CD14-positive monocyte (primary cell): ENCODE measurements at regions not wholly inside any gene's neighbourhood (a gene's known extent, or its start where the extent isn't known, plus 50 kb on each side); places are given as distances from the start of the nearest gene placed in this dataset.

ENCODE experiments used
- DNase-seq, 3 donors: peaks; one replicate each; pipeline ENCODE4 v3.0.0-alpha.2; 2011 to 2022
- H2AFZ ChIP-seq: 2 replicates; pipeline ENCODE4 v1.6.0; 2012; ENCODE audit warnings: mild to moderate bottlenecking, low read depth, low read length, inconsistent platforms; ENCODE audit not compliant: insufficient read depth, poor library complexity, severe bottlenecking
- H3K27ac ChIP-seq, 2 donors: 1 replicate in 1 of 2; 2 replicates in 1 of 2; pipeline ENCODE4 v1.5.1; 2012 to 2013; ENCODE audit warnings: low read length in 2 of 2, control low read depth in 1 of 2, inconsistent platforms in 1 of 2, low read depth in 1 of 2, mild to moderate bottlenecking in 1 of 2
- H3K27me3 ChIP-seq, 2 donors: one replicate each; pipeline versions ENCODE4 v1.6.0 to v1.6.1; 2011 to 2013; ENCODE audit warnings: low read length in 2 of 2; ENCODE audit not compliant: control insufficient read depth in 2 of 2, insufficient read depth in 2 of 2
- H3K36me3 ChIP-seq, 2 donors: replicated peaks in 1 of 2; 1 replicate in 1 of 2; 2 replicates in 1 of 2; pipeline versions ENCODE4 v1.5.1 to v1.6.1; 2012 to 2013; ENCODE audit warnings: low read length in 2 of 2, control low read depth in 1 of 2, inconsistent platforms in 1 of 2, mild to moderate bottlenecking in 1 of 2; ENCODE audit not compliant: insufficient read depth in 2 of 2, control insufficient read depth in 1 of 2
- H3K4me1 ChIP-seq, 2 donors: 1 replicate in 1 of 2; 2 replicates in 1 of 2; pipeline versions ENCODE4 v1.5.1 to v1.6.1; 2012 to 2013; ENCODE audit warnings: low read length in 2 of 2, control low read depth in 1 of 2, inconsistent platforms in 1 of 2, mild to moderate bottlenecking in 1 of 2, moderate library complexity in 1 of 2; ENCODE audit not compliant: insufficient read depth in 2 of 2, control insufficient read depth in 1 of 2
- H3K4me2 ChIP-seq: replicated peaks from 2 replicates; pipeline ENCODE3; 2012; ENCODE audit warnings: low read length, moderate library complexity, mild to moderate bottlenecking; ENCODE audit not compliant: poor library complexity, severe bottlenecking; ENCODE audit errors: extremely low read depth
- H3K4me3 ChIP-seq, 3 experiments: fragments of 200-600 bp in 1 of 3; sonication (generic) in 1 of 3; replicated peaks in 1 of 3; 1 replicate in 2 of 3; 2 replicates in 1 of 3; pipeline ENCODE4 v1.5.1; 2011 to 2013; ENCODE audit warnings: low read length in 3 of 3, mild to moderate bottlenecking in 3 of 3, control low read depth in 2 of 3, low read depth in 2 of 3, inconsistent platforms in 1 of 3, moderate library complexity in 1 of 3
- H3K79me2 ChIP-seq: 2 replicates; pipeline ENCODE4 v1.6.0; 2012; ENCODE audit warnings: mild to moderate bottlenecking, control low read depth, inconsistent platforms, low read length, moderate library complexity; ENCODE audit not compliant: insufficient read depth
- H3K9ac ChIP-seq: 2 replicates; pipeline ENCODE4 v1.6.0; 2017; ENCODE audit warnings: low read length, mild to moderate bottlenecking; ENCODE audit not compliant: insufficient read depth, poor library complexity, severe bottlenecking
- H3K9me3 ChIP-seq, 2 donors: replicated peaks in 1 of 2; 1 replicate in 1 of 2; 2 replicates in 1 of 2; pipeline versions ENCODE4 v1.5.1 to v1.6.1; 2012 to 2013; ENCODE audit warnings: low read length in 2 of 2, control low read depth in 1 of 2; ENCODE audit not compliant: control insufficient read depth in 1 of 2, insufficient read depth in 1 of 2
- H4K20me1 ChIP-seq: 2 replicates; pipeline ENCODE4 v1.6.0; 2012; ENCODE audit warnings: mild to moderate bottlenecking, low read length, control low read depth, moderate library complexity; ENCODE audit not compliant: insufficient read depth
- H3K27ac Mint-ChIP-seq, 7 donors: one replicate each; pipeline ENCODE4 v1.8.0; 2020; ENCODE audit warnings: mild to moderate bottlenecking in 7 of 7, mixed read lengths in 7 of 7, moderate library complexity in 6 of 7, inconsistent platforms in 2 of 7
- H3K27me3 Mint-ChIP-seq, 3 donors: one replicate each; pipeline ENCODE4 v1.8.0; 2021 to 2022; ENCODE audit warnings: low read depth in 3 of 3, mild to moderate bottlenecking in 3 of 3, mixed read lengths in 3 of 3, moderate library complexity in 3 of 3, inconsistent platforms in 1 of 3
- H3K36me3 Mint-ChIP-seq, 2 donors: one replicate each; pipeline ENCODE4 v1.8.0; 2020; ENCODE audit warnings: mixed read lengths in 2 of 2, inconsistent platforms in 1 of 2, mild to moderate bottlenecking in 1 of 2
- H3K4me1 Mint-ChIP-seq: one replicate; pipeline ENCODE4 v1.8.0; 2020; ENCODE audit warnings: mild to moderate bottlenecking, mixed read lengths
- H3K4me3 Mint-ChIP-seq, 2 donors: one replicate each; pipeline ENCODE4 v1.8.0; 2020; ENCODE audit warnings: mild to moderate bottlenecking in 2 of 2, mixed read lengths in 2 of 2, moderate library complexity in 1 of 2
- H3K9me3 Mint-ChIP-seq, 7 donors: one replicate each; pipeline ENCODE4 v1.8.0; 2020 to 2022; ENCODE audit warnings: mixed read lengths in 7 of 7, mild to moderate bottlenecking in 6 of 7, moderate library complexity in 6 of 7, inconsistent platforms in 2 of 7
- WGBS: methylation state at CpG from one replicate; pipeline ENCODE4 v1.1.5; 2013; ENCODE audit warnings: missing lambda C conversion rate; ENCODE audit not compliant: insufficient coverage; 5-methylcytosine and 5-hydroxymethylcytosine counted together
- intact Hi-C, 2 donors: fragments of 100-400 bp; cut with micrococcal nuclease; formaldehyde crosslinking; loops; one replicate each; pipeline versions ENCODE4 v1.15.0 to v1.15.1; 2023
- TF ChIP-seq, protein P1 (sequence below): fragments of 200-600 bp; IDR thresholded peaks from one replicate; pipeline ENCODE4 v1.8.0; 2022; ENCODE audit warnings: antibody characterized with exemption, mild to moderate bottlenecking

DNA sequence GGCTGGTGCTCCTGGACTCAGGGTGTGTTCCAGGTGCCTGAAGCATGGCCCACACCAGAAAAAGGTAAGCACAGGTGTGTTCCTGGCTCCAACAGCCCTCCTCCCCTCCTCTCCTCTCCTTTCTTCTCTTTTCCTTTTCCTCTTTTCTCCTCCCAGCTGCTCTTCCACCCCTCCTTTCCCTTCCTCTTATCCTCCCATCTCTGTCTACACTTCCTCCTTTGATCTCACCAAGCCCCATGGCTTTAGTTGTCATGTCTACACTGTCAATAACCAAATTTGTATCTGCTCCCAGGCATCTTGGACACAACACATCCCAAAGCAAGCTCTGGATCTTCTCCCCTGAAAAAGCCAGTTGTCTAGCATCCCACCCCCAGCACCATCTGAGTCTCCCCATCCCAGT is 56.7 kb upstream of the LAPTM5 start:
- Mint-ChIP-seq H3K4me1 (no peaks in the 10 kb centered on the region), H3K9me3 (peaks cover 0 to 3% (median 0%) of the 10 kb centered on the region in 7 donors), H3K27ac (no peak overlapping the region), H3K27me3 (peaks cover 31 to 60% (median 32%) of the 10 kb centered on the region in 3 donors), H3K36me3 (no peaks in the 10 kb centered on the region), H3K4me3 (no peak overlapping the region)
- Histone ChIP-seq H3K27ac (no peak overlapping the region), H3K36me3 (no peaks in the 10 kb centered on the region), H2AFZ (no peak overlapping the region), H3K4me3 (no peak overlapping the region), H3K9me3 (peaks cover 0 to 4% of the 10 kb centered on the region in 2 donors), H3K79me2 (no peaks in the 10 kb centered on the region), H3K27me3 (peaks cover 36 to 86% of the 10 kb centered on the region in 2 donors), H4K20me1 (no peaks in the 10 kb centered on the region), H3K4me2 (no peak overlapping the region), H3K9ac (no peak overlapping the region), H3K4me1 (no peaks in the 10 kb centered on the region)
- DNase-seq: no peak
- intact Hi-C loops: no loop called here
- TF ChIP-seq, protein P1, sequence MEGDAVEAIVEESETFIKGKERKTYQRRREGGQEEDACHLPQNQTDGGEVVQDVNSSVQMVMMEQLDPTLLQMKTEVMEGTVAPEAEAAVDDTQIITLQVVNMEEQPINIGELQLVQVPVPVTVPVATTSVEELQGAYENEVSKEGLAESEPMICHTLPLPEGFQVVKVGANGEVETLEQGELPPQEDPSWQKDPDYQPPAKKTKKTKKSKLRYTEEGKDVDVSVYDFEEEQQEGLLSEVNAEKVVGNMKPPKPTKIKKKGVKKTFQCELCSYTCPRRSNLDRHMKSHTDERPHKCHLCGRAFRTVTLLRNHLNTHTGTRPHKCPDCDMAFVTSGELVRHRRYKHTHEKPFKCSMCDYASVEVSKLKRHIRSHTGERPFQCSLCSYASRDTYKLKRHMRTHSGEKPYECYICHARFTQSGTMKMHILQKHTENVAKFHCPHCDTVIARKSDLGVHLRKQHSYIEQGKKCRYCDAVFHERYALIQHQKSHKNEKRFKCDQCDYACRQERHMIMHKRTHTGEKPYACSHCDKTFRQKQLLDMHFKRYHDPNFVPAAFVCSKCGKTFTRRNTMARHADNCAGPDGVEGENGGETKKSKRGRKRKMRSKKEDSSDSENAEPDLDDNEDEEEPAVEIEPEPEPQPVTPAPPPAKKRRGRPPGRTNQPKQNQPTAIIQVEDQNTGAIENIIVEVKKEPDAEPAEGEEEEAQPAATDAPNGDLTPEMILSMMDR: no peak

DNA sequence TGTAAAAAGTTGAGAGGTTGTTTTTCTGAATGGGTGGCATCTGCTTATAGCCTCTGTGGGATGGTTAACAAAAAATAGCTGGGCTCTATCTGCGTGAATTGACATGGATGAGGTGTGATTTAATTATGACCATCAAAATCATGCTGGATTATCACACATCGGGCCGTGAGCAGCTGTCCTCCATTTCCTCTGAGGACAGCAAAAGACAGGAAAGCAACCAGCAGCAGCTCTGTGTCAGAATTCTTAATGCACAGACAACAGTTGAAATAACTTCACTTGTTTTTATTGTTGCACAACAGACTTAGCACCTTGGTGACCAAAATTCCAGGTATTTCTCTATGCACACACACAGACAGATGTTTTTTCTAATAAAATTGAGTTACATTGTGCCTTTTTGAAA is 54.5 kb upstream of the LAPTM5 start:
- Histone ChIP-seq H3K79me2 (no peaks in the 10 kb centered on the region), H3K9me3 (no peaks in the 10 kb centered on the region), H3K4me3 (no peak overlapping the region), H4K20me1 (no peaks in the 10 kb centered on the region), H3K27ac (no peak overlapping the region), H2AFZ (no peak overlapping the region), H3K4me1 (no peaks in the 10 kb centered on the region), H3K9ac (no peak overlapping the region), H3K36me3 (no peaks in the 10 kb centered on the region), H3K4me2 (no peak overlapping the region), H3K27me3 (peaks cover 39 to 82% of the 10 kb centered on the region in 2 donors)
- intact Hi-C loops: no loop called here
- TF ChIP-seq, protein P1: no peak
- no peaks in the 10 kb centered on the region for H3K4me1 Mint-ChIP-seq
- H3K36me3 Mint-ChIP-seq: no peaks in the 10 kb centered on the region
- WGBS: 50% methylated on average over 2 of the region's 3 CpGs
- H3K4me3 Mint-ChIP-seq: peak overlapping the region in 1 of 2 donors; percentile 43
- no peak overlapping the region for H3K27ac Mint-ChIP-seq
- H3K27me3 Mint-ChIP-seq: peaks cover 44 to 56% (median 52%) of the 10 kb centered on the region in 3 donors
- no peak for DNase-seq
- H3K9me3 Mint-ChIP-seq: peaks cover 0 to 1% (median 0%) of the 10 kb centered on the region in 7 donors
